Activated CD4-positive, alpha-beta T cell treated with anti-CD3 and anti-CD28 coated beads for 36 hours (primary cell): ENCODE measurements at regions not wholly inside any gene's neighbourhood (a gene's known extent, or its start where the extent isn't known, plus 50 kb on each side); places are given as distances from the start of the nearest gene placed in this dataset.

Experiments used
- ATAC-seq: fragments of 200-7000 bp; cut with Tn5 transposase; one replicate; pipeline ENCODE4 v1.10.0; 2021; ENCODE audit warnings: mild to moderate bottlenecking, moderate library complexity
- CTCF ChIA-PET: fragments of 350-600 bp; sonication (Branson Sonifier 250); formaldehyde crosslinking; loops from one replicate; lab custom pipeline; 2021; ENCODE audit warnings: antibody characterized with exemption; lab: Charles Lee
- POLR2A ChIA-PET: fragments of 350-600 bp; sonication (Branson Sonifier 250); formaldehyde crosslinking; loops from one replicate; lab custom pipeline; 2021; ENCODE audit warnings: antibody characterized with exemption, inconsistent platforms; lab: Charles Lee
- DNase-seq: peaks from one replicate; pipeline ENCODE4 v3.0.0-alpha.2; 2020
- H3K27ac Mint-ChIP-seq: one replicate; pipeline ENCODE4 v1.8.0; 2021; ENCODE audit warnings: mixed read lengths
- H3K27me3 Mint-ChIP-seq: one replicate; pipeline ENCODE4 v1.8.0; 2021; ENCODE audit warnings: mixed read lengths
- H3K36me3 Mint-ChIP-seq: one replicate; pipeline ENCODE4 v1.8.0; 2021; ENCODE audit warnings: low read depth, mixed read lengths
- H3K4me1 Mint-ChIP-seq: one replicate; pipeline ENCODE4 v1.8.0; 2021; ENCODE audit warnings: mixed read lengths
- H3K4me3 Mint-ChIP-seq: one replicate; pipeline ENCODE4 v1.8.0; 2021; ENCODE audit warnings: mild to moderate bottlenecking, moderate library complexity, mixed read lengths
- H3K9me3 Mint-ChIP-seq: one replicate; pipeline ENCODE4 v1.8.0; 2021; ENCODE audit warnings: low read depth, mixed read lengths
- intact Hi-C, 2 experiments: fragments of 100-400 bp; cut with DNase I in 1 of 2; cut with micrococcal nuclease in 1 of 2; formaldehyde crosslinking; loops; one replicate each; pipeline versions ENCODE4 v1.14.2 to v1.15.1; 2022 to 2024; cut with DNase I, micrococcal nuclease

- no peak overlapping the region for H3K4me3 Mint-ChIP-seq
- ATAC-seq (no peak), DNase-seq (no peak)
- no peaks in the 10 kb centered on the region for H3K4me1 Mint-ChIP-seq
- intact Hi-C loops = no loop called here
- H3K36me3 Mint-ChIP-seq = no peaks in the 10 kb centered on the region
- POLR2A ChIA-PET = no interaction called here
- peaks cover 7% of the 10 kb centered on the region for H3K27me3 Mint-ChIP-seq
- H3K9me3 Mint-ChIP-seq = no peaks in the 10 kb centered on the region
- CTCF ChIA-PET = no interaction called here
- no peak overlapping the region for H3K27ac Mint-ChIP-seq
Measured at GRCh38 chrX:17294561-17294960, 80.4 kb upstream of the NHS start.

DNA sequence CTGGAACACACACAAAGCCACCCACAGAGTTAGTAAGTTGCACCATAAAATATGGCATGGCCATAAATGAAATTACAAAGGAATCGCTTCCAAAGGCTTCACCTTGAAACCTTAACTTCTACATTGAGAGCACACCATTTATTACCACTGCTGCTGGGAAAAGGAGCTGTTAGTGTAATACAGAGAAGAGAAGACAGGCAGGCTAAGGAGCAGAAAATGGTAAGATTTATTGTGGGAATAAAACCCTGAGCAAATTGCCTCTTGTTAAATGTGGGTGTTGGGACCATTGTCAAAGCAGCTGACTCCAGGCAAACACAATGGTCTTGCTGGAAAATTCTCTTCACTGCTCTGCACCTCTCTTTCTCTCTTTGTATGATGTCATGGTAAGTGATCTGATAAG lies 79.2 kb upstream of the NHS start:
- H3K9me3 Mint-ChIP-seq = no peaks in the 10 kb centered on the region
- H3K27me3 Mint-ChIP-seq = peaks cover 5% of the 10 kb centered on the region
- intact Hi-C loops = no loop called here
- H3K36me3 Mint-ChIP-seq = no peaks in the 10 kb centered on the region
- no peak overlapping the region for H3K27ac Mint-ChIP-seq
- H3K4me3 Mint-ChIP-seq = no peak overlapping the region
- no peak for ATAC-seq
- DNase-seq = no peak
- POLR2A ChIA-PET = no interaction called here
- H3K4me1 Mint-ChIP-seq = no peaks in the 10 kb centered on the region
- CTCF ChIA-PET = no interaction called here

DNA sequence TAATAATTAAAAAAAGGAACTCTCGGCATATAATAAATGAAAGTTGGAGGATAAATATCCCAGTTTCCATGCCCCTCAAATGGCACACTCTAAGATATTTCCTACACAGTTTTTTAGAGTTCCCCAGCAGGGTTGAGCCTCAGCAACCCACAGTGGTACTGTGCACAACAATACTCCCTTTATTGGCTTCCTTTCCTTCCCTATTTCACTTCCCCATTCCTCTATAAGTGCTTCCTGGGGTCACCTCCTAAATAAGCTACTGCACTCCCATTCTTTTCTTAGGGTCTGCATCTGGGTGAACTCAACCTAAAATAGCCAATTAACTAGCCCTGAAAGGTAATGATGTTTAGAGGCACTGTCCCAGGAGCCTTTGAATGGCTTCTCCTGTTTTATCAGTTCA lies 76.4 kb upstream of the NHS start:
- no peak overlapping the region for H3K4me3 Mint-ChIP-seq
- DNase-seq = no peak
- ChIA-PET CTCF (no interaction called here), POLR2A (no interaction called here)
- intact Hi-C loops = no loop called here
- H3K27me3 Mint-ChIP-seq = peaks cover 2% of the 10 kb centered on the region
- no peaks in the 10 kb centered on the region for H3K36me3 Mint-ChIP-seq
- H3K27ac Mint-ChIP-seq = no peak overlapping the region
- H3K4me1 Mint-ChIP-seq = no peaks in the 10 kb centered on the region
- no peaks in the 10 kb centered on the region for H3K9me3 Mint-ChIP-seq
- ATAC-seq = no peak

- no peak overlapping the region for H3K27ac Mint-ChIP-seq
- ATAC-seq (no peak), DNase-seq (no peak)
- H3K36me3 Mint-ChIP-seq = no peaks in the 10 kb centered on the region
- no peak overlapping the region for H3K4me3 Mint-ChIP-seq
- H3K9me3 Mint-ChIP-seq = no peaks in the 10 kb centered on the region
- intact Hi-C loops = no loop called here
- no peaks in the 10 kb centered on the region for H3K27me3 Mint-ChIP-seq
- POLR2A ChIA-PET = no interaction called here
- CTCF ChIA-PET = no interaction called here
- no peaks in the 10 kb centered on the region for H3K4me1 Mint-ChIP-seq
Measured at GRCh38 chrX:17299206-17299605, 75.8 kb upstream of the NHS start.

DNA sequence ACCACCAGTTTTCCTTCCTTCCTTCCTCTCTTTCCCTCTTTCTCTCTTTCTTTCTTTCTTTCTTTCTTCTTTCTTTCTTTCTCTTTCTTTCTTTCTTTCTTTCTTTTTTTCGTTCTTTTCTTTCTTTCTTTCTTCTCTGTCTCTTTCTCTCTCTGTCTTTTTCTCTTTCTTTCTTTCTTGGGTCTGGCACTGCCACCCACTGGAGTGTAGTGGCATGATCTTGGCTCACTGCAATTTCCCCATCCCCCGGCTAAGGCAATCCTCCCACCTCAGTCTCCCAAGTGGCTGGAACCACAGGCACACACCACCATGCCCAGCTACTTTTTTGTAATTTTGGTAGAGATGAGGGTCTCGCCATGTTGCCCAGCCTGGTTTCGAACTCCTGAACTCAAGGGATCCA lies 51.6 kb upstream of the NHS start:
- DNase-seq = no peak
- CTCF ChIA-PET = interaction anchor here (0.6 kb wide), 1 partner anchor 314 kb away, joined by 4 read pairs; no protein-coding TSS in a partner anchor
- H3K27me3 Mint-ChIP-seq = no peaks in the 10 kb centered on the region
- no peak overlapping the region for H3K4me3 Mint-ChIP-seq
- no peak for ATAC-seq
- POLR2A ChIA-PET = no interaction called here
- no peak overlapping the region for H3K27ac Mint-ChIP-seq
- H3K9me3 Mint-ChIP-seq = no peaks in the 10 kb centered on the region
- H3K36me3 Mint-ChIP-seq = no peaks in the 10 kb centered on the region
- H3K4me1 Mint-ChIP-seq = no peaks in the 10 kb centered on the region
- intact Hi-C loops = no loop called here
